GM18951 (cell line): ENCODE measurements at regions not wholly inside any gene's neighbourhood (a gene's known extent, or its start where the extent isn't known, plus 50 kb on each side); places are given as distances from the start of the nearest gene placed in this dataset.

ENCODE experiments used
- POLR2A ChIP-seq: IDR thresholded peaks from 4 replicates; pipeline ENCODE4 v1.6.1; 2011; ENCODE audit warnings: mild to moderate bottlenecking; ENCODE audit not compliant: insufficient read length, insufficient read depth; ENCODE audit errors: extremely low read depth
- in situ Hi-C: fragments of 300-500 bp; cut with MboI; formaldehyde crosslinking; loops from one replicate; pipeline ENCODE4 v1.12.0; 2022; ENCODE audit warnings: low sequenced_read_pairs, mixed read lengths, inconsistent platforms; ENCODE audit not compliant: unreplicated experiment

DNA sequence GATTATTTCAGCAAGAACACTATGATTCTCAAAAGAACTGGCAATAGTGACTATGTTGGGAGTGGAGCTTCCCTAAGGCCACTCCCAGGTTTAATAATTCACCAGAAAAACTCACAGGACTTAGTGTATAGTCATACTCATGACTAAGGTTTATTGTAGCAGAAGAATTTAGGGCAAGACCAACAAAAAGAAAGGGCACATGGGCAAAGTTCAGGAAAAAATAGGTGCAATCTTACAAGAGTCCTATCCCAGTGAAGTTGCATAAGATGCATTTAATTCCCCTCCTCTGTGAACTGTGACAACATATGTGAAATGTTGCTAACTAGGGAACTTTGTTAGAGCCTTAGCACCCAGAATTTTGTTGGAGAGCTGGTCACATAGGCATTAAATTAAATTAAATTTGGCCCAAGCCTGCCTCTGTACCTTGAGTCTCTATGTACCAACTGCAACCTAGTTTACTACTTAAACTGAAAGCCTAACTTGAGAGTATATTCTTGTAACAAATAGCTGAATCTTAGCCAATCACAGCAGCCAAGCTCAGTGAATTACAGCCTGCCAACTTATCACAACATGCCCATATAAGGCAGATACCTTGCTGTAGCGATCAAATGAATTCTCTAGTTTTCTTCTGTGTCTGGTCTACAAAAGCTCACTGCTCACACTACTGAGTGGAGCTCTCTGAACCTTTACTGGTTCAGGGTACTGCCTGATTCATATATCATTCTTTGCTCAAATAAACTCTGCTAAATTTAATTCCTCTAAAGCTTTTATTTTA, 386.2 kb upstream of the ARHGEF26 start:
- in situ Hi-C loops: no loop called here
- TF ChIP-seq POLR2A: no peak

DNA sequence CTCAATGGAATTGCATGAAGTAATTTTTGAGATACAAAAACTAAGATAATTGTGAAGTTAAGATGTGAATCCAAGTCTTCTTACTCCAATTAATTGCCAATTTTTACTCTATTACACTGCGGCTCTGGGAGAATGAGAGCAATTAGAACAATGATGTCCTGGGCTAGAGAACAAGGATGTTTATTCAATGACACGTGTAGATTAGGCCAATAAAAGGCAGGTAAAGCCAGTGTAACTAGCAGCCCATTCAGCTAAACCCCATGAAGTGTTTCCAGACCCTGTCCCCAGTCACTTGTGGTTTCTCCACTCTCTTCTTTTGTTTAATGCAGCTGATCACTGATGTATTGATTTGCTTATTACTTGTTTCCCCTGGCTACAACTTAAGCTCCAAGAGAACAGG, 381.1 kb upstream of the ARHGEF26 start:
- in situ Hi-C loops: no loop called here
- TF ChIP-seq POLR2A: no peak

DNA sequence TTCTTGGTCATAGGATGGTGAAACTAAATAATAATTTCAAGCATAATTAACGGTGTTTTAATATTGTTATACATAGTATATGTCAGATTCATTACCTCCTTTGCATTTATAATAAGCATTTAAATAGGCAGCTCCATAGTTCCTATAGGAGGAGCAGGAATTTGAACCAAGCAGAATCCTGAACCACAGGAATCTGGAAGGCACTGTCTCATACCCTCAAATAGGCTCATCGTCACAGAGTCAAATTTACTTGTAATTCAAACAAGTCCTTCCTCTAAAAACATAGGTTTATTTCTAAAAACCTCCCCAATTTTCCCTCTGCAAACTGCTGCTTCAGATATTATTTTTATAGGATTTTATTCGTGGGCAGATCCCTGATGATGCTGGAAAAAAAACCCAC, 376.3 kb upstream of the ARHGEF26 start:
- in situ Hi-C loops: no loop called here
- TF ChIP-seq POLR2A: no peak

DNA sequence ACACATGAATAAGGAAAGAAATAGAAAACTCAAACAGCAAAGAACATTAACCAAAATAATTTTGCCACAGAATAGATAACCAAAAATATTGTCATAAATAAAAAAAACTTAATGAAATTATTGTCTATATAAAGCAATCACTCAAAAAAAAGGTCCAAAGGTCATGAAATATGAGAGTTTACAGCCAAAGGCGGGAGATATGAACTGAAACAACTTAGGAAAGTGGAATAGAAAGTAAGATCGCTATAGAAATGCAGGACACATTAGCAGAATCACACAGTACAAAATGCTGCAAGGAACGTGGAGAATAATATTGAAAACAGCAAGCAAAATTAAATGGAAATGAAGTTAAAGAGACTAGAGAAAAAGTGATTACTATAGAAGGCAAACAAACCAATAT, 375.0 kb upstream of the ARHGEF26 start:
- in situ Hi-C loops: no loop called here
- TF ChIP-seq POLR2A: no peak

DNA sequence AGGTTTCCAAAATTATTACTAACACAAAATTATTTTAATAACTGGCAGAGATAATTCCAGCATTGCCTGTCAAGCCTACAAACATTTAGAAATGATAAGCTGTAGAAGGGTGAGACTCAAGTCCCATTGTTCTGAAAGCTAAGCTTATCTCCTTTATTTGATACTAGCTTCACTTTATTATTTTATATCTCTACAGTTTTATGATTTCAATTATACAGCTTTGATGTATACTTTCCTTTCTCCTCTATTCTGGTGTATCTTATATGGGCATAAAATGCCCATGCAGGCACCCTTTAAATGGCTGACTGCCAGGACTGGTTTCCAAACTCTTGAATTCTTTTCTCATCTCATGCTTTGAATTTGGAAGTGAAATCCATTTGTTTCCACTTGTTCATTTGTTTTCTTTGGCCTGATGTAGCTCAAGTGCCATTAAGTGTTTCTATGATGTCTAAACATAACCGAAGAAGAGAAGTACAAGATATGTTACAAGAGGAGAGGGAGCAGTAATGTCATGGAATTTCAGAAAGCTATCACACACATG, 372.1 kb upstream of the ARHGEF26 start:
- no peak for TF ChIP-seq POLR2A

DNA sequence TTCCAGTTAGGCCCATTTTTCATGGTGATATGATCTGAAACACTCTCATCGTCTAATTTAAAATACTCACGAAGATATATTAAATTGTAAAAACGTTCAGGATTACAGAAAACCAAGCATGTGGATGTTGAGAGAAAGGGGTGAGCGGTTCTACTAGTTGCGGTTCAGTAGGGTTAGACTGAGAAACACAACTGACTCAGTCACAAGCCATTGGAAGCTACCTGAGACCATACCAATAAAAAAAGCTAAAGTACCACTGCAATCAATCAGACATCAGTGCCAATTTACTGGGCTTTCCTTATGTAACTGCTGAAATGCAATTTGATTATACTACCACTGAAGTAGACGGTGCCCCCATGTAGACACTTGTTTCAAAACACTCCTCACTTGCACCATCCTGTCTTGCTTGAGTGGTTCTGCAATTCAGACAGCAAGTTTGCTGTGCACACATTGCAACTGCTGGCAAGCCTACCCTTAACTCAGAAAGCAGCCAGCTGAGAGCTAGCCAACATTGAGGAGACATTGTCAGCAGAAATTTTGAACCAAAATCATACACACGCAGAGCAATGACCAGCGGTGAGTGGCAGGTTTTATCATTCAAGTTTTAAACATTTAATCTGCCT, 368.7 kb upstream of the ARHGEF26 start:
- TF ChIP-seq POLR2A: no peak
- in situ Hi-C loops: loop anchor here (25.0 kb wide), 1 partner anchor 715 kb away; no protein-coding TSS in a partner anchor

More for the DNA sequence above, 372.1 kb upstream of the ARHGEF26 start:
- in situ Hi-C loops: no loop called here

DNA sequence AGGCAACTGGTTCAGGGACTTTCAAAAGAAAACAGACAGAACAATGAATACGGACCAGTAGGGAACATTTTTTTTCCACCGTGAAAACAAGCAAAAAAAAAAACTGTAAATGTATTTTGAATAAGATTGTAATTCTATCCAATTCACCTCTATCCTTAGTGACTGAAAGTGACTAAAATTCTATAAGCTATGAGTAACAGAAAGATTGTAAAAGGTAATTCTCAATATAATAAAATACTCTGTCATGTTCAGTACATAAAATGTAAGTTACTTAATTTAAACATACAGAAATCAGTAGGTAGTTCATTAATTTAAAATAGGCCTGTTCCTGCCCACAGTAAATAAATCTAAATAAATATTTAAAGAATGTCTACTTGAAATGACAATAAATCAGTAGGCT, 368.2 kb upstream of the ARHGEF26 start:
- in situ Hi-C loops: loop anchor here (25.0 kb wide), 1 partner anchor 716 kb away; no protein-coding TSS in a partner anchor
- TF ChIP-seq POLR2A: no peak

DNA sequence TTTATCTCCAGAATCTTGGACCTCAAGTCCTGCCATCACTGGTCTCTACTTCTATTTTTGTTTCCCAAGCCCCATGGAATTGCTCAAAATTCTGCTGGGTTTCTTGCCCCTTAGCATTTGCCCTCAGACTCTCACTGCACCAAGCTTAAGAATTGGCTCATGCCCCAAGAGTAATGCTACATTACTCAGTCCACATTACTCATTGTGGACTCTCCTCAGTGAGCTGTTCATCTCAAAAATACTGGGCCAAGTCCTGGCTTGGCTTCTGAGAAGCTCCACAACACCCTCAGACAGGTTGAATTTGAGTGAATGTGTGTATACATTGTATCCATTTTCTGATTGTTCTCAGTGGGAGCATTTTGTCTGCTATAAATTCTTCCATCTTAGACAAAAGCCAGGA, 364.4 kb upstream of the ARHGEF26 start:
- no peak for TF ChIP-seq POLR2A
- in situ Hi-C loops: loop anchor here (25.0 kb wide), 1 partner anchor 720 kb away; no protein-coding TSS in a partner anchor

DNA sequence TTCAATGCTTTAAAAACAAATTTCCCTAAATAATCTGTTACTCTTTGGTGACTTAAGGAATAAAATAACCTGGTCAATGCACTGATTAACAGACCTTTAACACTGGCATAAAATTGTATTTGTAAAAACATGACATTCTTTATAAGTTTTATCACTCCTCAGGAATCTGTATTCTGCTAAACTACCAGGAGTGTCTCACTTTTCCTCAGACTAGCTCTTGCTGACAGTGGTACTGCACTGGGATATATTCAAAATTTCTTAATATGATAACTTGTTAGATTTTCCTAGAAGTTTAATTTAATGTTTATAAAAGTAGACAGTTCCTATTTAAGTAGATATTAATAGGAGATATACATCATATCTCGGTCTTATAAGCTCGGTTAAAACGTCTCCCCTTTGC, 363.4 kb upstream of the ARHGEF26 start:
- no peak for TF ChIP-seq POLR2A
- in situ Hi-C loops: loop anchor here (25.0 kb wide), 1 partner anchor 721 kb away; no protein-coding TSS in a partner anchor

DNA sequence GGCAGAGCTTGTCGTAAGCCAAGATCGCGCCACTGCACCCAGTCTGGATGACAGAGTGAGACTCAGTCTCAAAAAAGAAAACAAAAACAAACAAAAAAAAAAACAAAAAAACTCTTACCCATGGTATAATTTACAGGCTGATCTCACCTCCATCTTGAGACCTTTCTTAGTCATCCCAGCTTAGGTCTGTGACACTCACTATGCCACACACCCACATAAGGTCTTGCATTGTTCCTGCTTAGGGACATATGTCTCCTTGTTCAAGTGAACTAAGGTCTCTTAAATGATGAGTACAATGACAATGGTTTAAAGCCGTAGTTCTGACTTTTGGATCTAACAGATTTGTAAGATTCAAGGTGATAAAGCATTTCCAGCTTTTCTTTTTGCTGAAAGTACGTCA, 360.2 kb upstream of the ARHGEF26 start:
- no peak for TF ChIP-seq POLR2A
- in situ Hi-C loops: loop anchor here (25.0 kb wide), 1 partner anchor 724 kb away; no protein-coding TSS in a partner anchor

DNA sequence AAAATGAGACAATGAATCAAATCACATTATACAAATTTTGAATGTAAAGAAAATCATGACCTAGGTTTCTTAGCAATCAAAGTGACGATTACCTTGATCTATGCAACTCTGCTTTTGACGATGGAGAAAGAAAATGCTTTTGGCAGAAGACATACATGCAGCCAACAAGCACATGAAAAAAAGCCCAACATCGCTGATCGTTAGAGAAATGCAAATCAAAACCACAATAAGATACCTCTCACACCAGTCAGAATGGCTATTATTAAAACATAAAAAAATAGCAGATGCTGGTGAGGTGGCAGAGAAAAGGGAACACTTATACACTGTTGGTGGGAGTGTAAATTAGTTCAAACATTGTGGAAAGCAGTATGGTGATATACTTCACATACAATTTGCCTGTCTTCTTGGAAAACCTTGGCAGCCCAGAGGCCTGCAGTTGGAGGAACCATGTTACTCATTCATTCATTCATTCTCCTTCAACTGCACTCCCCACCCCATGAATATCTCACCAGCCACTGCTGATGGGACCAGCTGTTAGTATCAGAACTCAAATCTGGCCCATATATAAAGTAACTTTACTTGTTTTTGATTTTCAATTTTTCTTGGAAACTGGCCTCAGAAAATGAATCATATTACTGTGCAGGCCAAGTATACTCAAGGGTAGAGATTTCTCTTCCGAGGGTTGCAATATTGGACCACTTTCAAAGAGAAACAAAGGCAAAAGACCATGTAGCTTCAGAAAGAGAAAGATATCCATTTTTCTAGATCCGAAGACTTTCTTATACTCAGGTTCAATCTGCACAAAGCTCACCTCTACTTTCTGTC, 358.6 kb upstream of the ARHGEF26 start:
- TF ChIP-seq POLR2A: no peak
- in situ Hi-C loops: loop anchor here (25.0 kb wide), 1 partner anchor 725 kb away; no protein-coding TSS in a partner anchor

DNA sequence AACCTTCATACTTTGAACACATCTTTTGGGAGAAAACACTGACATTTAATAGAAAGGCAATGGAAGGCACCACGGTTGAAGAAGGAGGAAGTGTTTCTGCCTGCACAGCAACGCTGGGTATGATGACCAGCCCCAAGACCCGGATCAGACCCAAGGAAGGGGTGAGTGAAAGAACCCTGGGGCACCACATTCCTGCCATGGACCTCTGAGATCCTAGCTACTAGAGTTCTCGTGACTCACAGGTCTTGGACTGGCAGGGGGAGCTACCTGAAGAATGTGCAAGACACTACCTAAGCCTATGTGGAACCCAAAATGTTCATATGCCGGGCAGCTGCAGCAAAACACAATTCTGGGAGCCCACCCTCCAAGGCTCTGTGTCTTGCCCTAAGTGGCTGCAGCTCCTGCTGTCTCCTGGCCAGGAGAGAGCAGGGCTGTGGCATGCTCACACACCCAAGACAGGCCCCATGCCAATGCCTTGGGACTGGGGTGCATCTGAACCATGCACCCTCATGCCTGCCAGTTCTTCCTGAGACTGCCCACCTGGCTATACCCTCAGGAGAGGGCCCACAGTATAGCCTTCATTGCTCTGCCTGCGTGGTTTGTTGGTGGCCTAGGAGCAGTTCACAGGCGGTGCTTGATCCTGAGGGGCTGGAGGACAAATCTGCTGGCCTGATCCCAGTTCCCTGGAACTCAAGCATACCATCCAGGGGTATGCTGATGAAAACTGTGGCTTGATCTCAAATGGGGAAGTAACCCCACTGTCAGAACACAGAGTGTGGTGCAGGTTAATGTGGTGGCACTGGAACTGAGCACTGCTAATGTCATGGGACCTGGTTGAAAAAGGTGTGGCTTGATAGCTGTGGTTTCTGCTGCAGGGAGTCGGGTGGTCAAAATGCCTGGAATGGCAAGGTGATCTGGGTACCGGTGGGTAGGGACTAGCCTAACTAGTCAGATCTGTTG, 353.3 kb upstream of the ARHGEF26 start:
- in situ Hi-C loops: loop anchor here (25.0 kb wide), 1 partner anchor 731 kb away; no protein-coding TSS in a partner anchor
- TF ChIP-seq POLR2A: no peak
